ENCODE measurements at regions not wholly inside any gene's neighbourhood (a gene's known extent, or its start where the extent isn't known, plus 50 kb on each side); places are given as distances from the start of the nearest gene placed in this dataset.

DNA sequence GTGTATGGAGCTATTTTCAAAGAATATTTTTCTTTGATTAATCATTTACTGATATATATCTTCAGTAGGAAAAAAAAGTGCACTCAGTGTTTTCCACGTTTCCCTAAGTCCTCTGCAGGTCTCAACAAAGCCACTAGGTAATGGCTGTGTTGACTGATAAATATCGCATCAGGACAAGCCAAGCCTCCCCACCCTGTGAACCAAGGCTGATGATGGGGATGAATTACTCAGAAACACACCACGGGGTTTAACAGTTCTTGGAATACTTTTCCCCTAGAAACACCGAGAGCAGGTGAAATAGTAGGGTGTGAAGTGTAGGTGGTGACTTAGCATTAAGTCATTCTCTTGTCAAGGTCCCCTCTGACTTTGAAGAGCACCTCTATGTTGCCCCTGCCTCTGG, 423.5 kb upstream of the IGFBP3 start:
- peaks cover 2% of the 10 kb centered on the region for H3K27me3 Mint-ChIP-seq
- CTCF ChIA-PET = no interaction called here
- H3K4me3 Mint-ChIP-seq = no peak overlapping the region
- no peak for ATAC-seq
- H3K4me1 Mint-ChIP-seq (ENCODE audit: low read depth) = no peaks in the 10 kb centered on the region
- TF ChIP-seq, protein P1, sequence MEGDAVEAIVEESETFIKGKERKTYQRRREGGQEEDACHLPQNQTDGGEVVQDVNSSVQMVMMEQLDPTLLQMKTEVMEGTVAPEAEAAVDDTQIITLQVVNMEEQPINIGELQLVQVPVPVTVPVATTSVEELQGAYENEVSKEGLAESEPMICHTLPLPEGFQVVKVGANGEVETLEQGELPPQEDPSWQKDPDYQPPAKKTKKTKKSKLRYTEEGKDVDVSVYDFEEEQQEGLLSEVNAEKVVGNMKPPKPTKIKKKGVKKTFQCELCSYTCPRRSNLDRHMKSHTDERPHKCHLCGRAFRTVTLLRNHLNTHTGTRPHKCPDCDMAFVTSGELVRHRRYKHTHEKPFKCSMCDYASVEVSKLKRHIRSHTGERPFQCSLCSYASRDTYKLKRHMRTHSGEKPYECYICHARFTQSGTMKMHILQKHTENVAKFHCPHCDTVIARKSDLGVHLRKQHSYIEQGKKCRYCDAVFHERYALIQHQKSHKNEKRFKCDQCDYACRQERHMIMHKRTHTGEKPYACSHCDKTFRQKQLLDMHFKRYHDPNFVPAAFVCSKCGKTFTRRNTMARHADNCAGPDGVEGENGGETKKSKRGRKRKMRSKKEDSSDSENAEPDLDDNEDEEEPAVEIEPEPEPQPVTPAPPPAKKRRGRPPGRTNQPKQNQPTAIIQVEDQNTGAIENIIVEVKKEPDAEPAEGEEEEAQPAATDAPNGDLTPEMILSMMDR (IDR thresholded peaks at IDR 0.05) = no peak
- peaks cover 1% of the 10 kb centered on the region for H3K9me3 Mint-ChIP-seq
- DNase-seq = no peak
- H3K36me3 Mint-ChIP-seq (ENCODE audit: low read depth) = no peaks in the 10 kb centered on the region
- no peak overlapping the region for H3K27ac Mint-ChIP-seq
- intact Hi-C loops (cut with micrococcal nuclease) = no loop called here
- POLR2A ChIA-PET = no interaction called here

DNA sequence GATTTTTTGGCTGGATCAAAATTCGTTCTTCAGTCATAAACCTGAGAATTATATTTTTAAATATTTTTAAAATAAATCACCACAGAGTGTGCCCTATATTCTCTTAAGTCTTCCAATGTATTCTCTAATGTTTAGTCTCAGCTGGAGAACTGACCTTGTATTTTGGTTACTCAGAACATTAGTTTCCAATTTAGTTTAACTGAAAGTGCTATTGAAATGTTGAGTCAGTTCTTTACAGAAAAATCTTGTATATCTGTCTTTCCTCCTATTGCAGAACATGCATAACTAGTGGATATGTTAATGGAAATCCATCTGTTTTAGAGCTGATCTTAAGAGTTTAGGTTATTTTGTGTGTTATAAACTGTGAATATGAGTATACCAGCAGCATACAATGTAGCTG, 422.7 kb upstream of the IGFBP3 start:
- H3K9me3 Mint-ChIP-seq = peaks cover 2% of the 10 kb centered on the region
- H3K4me3 Mint-ChIP-seq = no peak overlapping the region
- no peak overlapping the region for H3K27ac Mint-ChIP-seq
- DNase-seq (no peak), ATAC-seq (no peak)
- intact Hi-C loops (cut with micrococcal nuclease) = no loop called here
- H3K36me3 Mint-ChIP-seq (ENCODE audit: low read depth) = no peaks in the 10 kb centered on the region
- CTCF ChIA-PET = no interaction called here
- TF ChIP-seq, protein P1 (IDR thresholded peaks at IDR 0.05) = no peak
- POLR2A ChIA-PET = no interaction called here
- H3K27me3 Mint-ChIP-seq = peaks cover 2% of the 10 kb centered on the region
- no peaks in the 10 kb centered on the region for H3K4me1 Mint-ChIP-seq (ENCODE audit: low read depth)

DNA sequence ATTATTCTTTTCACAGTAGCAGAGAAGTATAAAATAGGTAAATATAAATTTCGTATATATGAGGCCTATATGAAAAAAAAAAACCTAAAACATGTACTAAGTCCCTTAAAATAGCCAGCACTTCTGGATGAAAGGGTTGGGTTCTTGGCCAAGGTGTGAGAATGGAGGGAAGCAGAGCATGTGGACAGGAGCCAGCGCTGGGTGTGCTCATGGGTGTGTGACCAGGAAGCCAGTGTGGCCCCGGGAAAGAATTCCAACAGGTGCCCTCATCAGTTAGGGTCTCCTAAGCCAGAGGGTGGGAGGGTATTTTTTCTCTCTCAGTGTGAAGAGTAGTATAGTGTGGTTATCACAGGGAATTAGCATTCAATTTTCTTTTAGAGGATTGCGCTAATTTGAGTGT, 401.9 kb upstream of the IGFBP3 start:
- Mint-ChIP-seq H3K4me1 (ENCODE audit: low read depth) (no peaks in the 10 kb centered on the region), H3K27ac (no peak overlapping the region), H3K4me3 (no peak overlapping the region), H3K9me3 (peaks cover 9% of the 10 kb centered on the region), H3K27me3 (no peaks in the 10 kb centered on the region), H3K36me3 (ENCODE audit: low read depth) (no peaks in the 10 kb centered on the region)
- no peak for DNase-seq
- ATAC-seq = no peak
- TF ChIP-seq, protein P1 (IDR thresholded peaks at IDR 0.05) = no peak
- intact Hi-C loops (cut with micrococcal nuclease) = no loop called here
- ChIA-PET CTCF (no interaction called here), POLR2A (no interaction called here)

DNA sequence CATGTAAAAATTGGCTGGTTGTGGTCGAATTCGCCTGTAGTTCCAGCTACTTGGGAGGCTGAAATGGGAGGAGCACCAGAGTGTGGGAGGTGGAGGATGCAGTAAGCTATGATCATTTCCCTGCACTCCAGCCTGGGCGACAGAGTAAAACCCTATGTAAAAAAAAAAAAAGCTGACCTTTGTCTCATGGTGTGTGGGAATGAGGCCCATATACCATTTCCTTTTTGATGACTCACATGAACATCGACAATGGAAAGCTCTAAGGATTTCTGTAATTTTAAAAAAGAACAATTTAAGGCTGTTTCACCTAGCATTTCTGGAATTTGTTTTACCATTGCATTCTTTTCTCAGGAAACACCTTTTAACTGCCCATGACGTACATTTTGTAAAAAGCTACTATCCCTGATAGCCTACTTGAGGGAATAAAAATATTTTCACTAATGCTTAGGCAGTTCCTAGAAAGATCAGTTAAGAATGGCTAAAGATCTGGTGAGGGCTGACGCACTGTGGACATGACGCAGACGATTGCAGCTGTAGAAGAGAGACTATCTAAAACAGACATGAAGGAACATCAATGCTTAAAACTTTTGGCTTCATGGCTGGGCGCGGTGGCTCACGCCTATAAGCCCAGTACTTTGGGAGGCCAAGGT, 400.6 kb upstream of the IGFBP3 start:
- no peaks in the 10 kb centered on the region for H3K27me3 Mint-ChIP-seq
- H3K36me3 Mint-ChIP-seq (ENCODE audit: low read depth) = no peaks in the 10 kb centered on the region
- ATAC-seq (no peak), DNase-seq (no peak)
- CTCF ChIA-PET = no interaction called here
- TF ChIP-seq, protein P1 (IDR thresholded peaks at IDR 0.05) = no peak
- no peaks in the 10 kb centered on the region for H3K4me1 Mint-ChIP-seq (ENCODE audit: low read depth)
- intact Hi-C loops (cut with micrococcal nuclease) = no loop called here
- H3K9me3 Mint-ChIP-seq = peaks cover 9% of the 10 kb centered on the region
- no peak overlapping the region for H3K27ac Mint-ChIP-seq
- POLR2A ChIA-PET = no interaction called here
- H3K4me3 Mint-ChIP-seq = no peak overlapping the region

DNA sequence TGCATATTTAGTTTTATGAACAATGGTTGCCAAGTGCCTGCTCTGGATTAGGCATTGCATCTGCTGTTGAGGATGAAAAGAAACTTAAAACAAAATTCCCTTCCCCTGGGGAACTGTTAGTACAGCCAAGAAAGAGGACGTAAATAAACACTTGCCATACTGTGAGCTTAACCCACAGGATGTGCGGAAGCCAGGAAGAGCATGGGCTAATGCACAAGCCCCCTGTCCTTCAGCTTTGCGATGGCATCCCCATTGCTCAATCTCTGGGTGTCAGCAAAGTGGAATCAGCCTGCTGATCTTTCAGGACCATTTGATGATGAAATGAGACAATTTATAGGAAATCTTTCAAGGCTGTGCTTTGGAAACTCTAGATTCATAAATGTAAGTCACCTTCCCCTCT, 399.9 kb upstream of the IGFBP3 start:
- ChIA-PET POLR2A (no interaction called here), CTCF (no interaction called here)
- no peak overlapping the region for H3K4me3 Mint-ChIP-seq
- H3K36me3 Mint-ChIP-seq (ENCODE audit: low read depth) = no peaks in the 10 kb centered on the region
- TF ChIP-seq, protein P1 (IDR thresholded peaks at IDR 0.05) = no peak
- no peak overlapping the region for H3K27ac Mint-ChIP-seq
- DNase-seq (no peak), ATAC-seq (no peak)
- no peaks in the 10 kb centered on the region for H3K4me1 Mint-ChIP-seq (ENCODE audit: low read depth)
- no peaks in the 10 kb centered on the region for H3K27me3 Mint-ChIP-seq
- peaks cover 9% of the 10 kb centered on the region for H3K9me3 Mint-ChIP-seq
- intact Hi-C loops (cut with micrococcal nuclease) = no loop called here
